Immature natural killer cell (primary cell): ENCODE measurements at regions not wholly inside any gene's neighbourhood (a gene's known extent, or its start where the extent isn't known, plus 50 kb on each side); places are given as distances from the start of the nearest gene placed in this dataset.

ENCODE experiments used
- DNase-seq, 3 donors: peaks; one replicate each; pipeline ENCODE4 v3.0.0; 2022; ENCODE audit warnings: mixed read lengths in 1 of 3
- H3K27ac Mint-ChIP-seq, 6 donors: one replicate each; pipeline ENCODE4 v1.8.0; 2020; ENCODE audit warnings: mixed read lengths in 6 of 6, mild to moderate bottlenecking in 5 of 6, inconsistent platforms in 4 of 6, moderate library complexity in 3 of 6
- H3K27me3 Mint-ChIP-seq, 3 donors: one replicate each; pipeline ENCODE4 v1.8.0; 2020 to 2021; ENCODE audit warnings: low read depth in 3 of 3, mild to moderate bottlenecking in 3 of 3, mixed read lengths in 3 of 3, moderate library complexity in 3 of 3, inconsistent platforms in 1 of 3
- H3K36me3 Mint-ChIP-seq, 3 donors: one replicate each; pipeline ENCODE4 v1.8.0; 2020; ENCODE audit warnings: mixed read lengths in 3 of 3, inconsistent platforms in 2 of 3, mild to moderate bottlenecking in 2 of 3
- H3K4me1 Mint-ChIP-seq, 2 donors: one replicate each; pipeline ENCODE4 v1.8.0; 2020; ENCODE audit warnings: inconsistent platforms in 2 of 2, mild to moderate bottlenecking in 2 of 2, mixed read lengths in 2 of 2, moderate library complexity in 1 of 2
- H3K4me3 Mint-ChIP-seq, 5 donors: one replicate each; pipeline ENCODE4 v1.8.0; 2020; ENCODE audit warnings: mild to moderate bottlenecking in 5 of 5, mixed read lengths in 5 of 5, inconsistent platforms in 3 of 5, moderate library complexity in 3 of 5
- H3K9me3 Mint-ChIP-seq, 6 donors: one replicate each; pipeline ENCODE4 v1.8.0; 2020; ENCODE audit warnings: mild to moderate bottlenecking in 6 of 6, mixed read lengths in 6 of 6, inconsistent platforms in 4 of 6, moderate library complexity in 3 of 6

- H3K9me3 Mint-ChIP-seq: peaks cover 0 to 1% (median 0%) of the 10 kb centered on the region in 6 donors
- no peak overlapping the region for H3K27ac Mint-ChIP-seq
- peaks cover 18 to 57% (median 46%) of the 10 kb centered on the region in 3 donors for H3K27me3 Mint-ChIP-seq
- H3K4me3 Mint-ChIP-seq: no peak overlapping the region
- peaks cover 44 to 51% of the 10 kb centered on the region in 2 donors for H3K4me1 Mint-ChIP-seq
- no peaks in the 10 kb centered on the region for H3K36me3 Mint-ChIP-seq
- DNase-seq: no peak
These were observed 58.9 kb upstream of the BCL2L14 start for GRCh38 chr12:12011880-12012260.

- H3K4me3 Mint-ChIP-seq: no peak overlapping the region
- no peak for DNase-seq
- peaks cover 12 to 44% (median 25%) of the 10 kb centered on the region in 3 donors for H3K27me3 Mint-ChIP-seq
- H3K36me3 Mint-ChIP-seq: no peaks in the 10 kb centered on the region
- H3K4me1 Mint-ChIP-seq: peaks cover 22 to 24% of the 10 kb centered on the region in 2 donors
- no peak overlapping the region for H3K27ac Mint-ChIP-seq
- peaks cover 0 to 1% (median 0%) of the 10 kb centered on the region in 6 donors for H3K9me3 Mint-ChIP-seq
These were observed 55.6 kb upstream of the BCL2L14 start for GRCh38 chr12:12015073-12015685.

- H3K4me3 Mint-ChIP-seq: no peak overlapping the region
- peak overlapping the region in 1 of 6 donors; percentile 1 for H3K27ac Mint-ChIP-seq
- no peak for DNase-seq
- H3K9me3 Mint-ChIP-seq: peaks cover 0 to 1% (median 0%) of the 10 kb centered on the region in 6 donors
- no peaks in the 10 kb centered on the region for H3K36me3 Mint-ChIP-seq
- peaks cover 9 to 11% of the 10 kb centered on the region in 2 donors for H3K4me1 Mint-ChIP-seq
- peaks cover 9 to 32% (median 18%) of the 10 kb centered on the region in 3 donors for H3K27me3 Mint-ChIP-seq
These were observed 54.2 kb upstream of the BCL2L14 start for GRCh38 chr12:12016284-12017100.

- peaks cover 9 to 10% of the 10 kb centered on the region in 2 donors for H3K4me1 Mint-ChIP-seq
- no peak for DNase-seq
- H3K9me3 Mint-ChIP-seq: peaks cover 0 to 1% (median 0%) of the 10 kb centered on the region in 6 donors
- H3K27ac Mint-ChIP-seq: peak overlapping the region in 1 of 6 donors; percentile 1
- no peaks in the 10 kb centered on the region for H3K36me3 Mint-ChIP-seq
- H3K4me3 Mint-ChIP-seq: no peak overlapping the region
- H3K27me3 Mint-ChIP-seq: peaks cover 10 to 30% (median 18%) of the 10 kb centered on the region in 3 donors
These were observed 53.6 kb upstream of the BCL2L14 start for GRCh38 chr12:12017135-12017581.

- Mint-ChIP-seq H3K27ac (no peak overlapping the region), H3K9me3 (peaks cover 0 to 1% (median 0%) of the 10 kb centered on the region in 6 donors), H3K27me3 (peaks cover 6 to 25% (median 20%) of the 10 kb centered on the region in 3 donors), H3K36me3 (no peaks in the 10 kb centered on the region), H3K4me3 (no peak overlapping the region), H3K4me1 (peaks cover 8 to 9% of the 10 kb centered on the region in 2 donors)
- DNase-seq: no peak
These were observed 52.9 kb upstream of the BCL2L14 start for GRCh38 chr12:12017798-12018197.

- Mint-ChIP-seq H3K27me3 (peaks cover 7 to 22% (median 15%) of the 10 kb centered on the region in 3 donors), H3K36me3 (no peaks in the 10 kb centered on the region), H3K9me3 (peaks cover 0 to 1% (median 0%) of the 10 kb centered on the region in 6 donors), H3K4me3 (no peak overlapping the region), H3K27ac (no peak overlapping the region), H3K4me1 (peaks cover 8 to 9% of the 10 kb centered on the region in 2 donors)
- no peak for DNase-seq
These were observed 52.3 kb upstream of the BCL2L14 start for GRCh38 chr12:12018454-12018853.

GRCh38 chr12:12019881-12020280, 50.9 kb upstream of the BCL2L14 start:
- Mint-ChIP-seq H3K36me3 (peaks cover 0 to 4% (median 0%) of the 10 kb centered on the region in 3 donors), H3K27ac (no peak overlapping the region), H3K4me3 (no peak overlapping the region), H3K4me1 (peaks cover 8 to 14% of the 10 kb centered on the region in 2 donors), H3K27me3 (peaks cover 16 to 19% (median 16%) of the 10 kb centered on the region in 3 donors), H3K9me3 (peaks cover 0 to 1% (median 0%) of the 10 kb centered on the region in 6 donors)
- DNase-seq: no peak

- DNase-seq: no peak
- H3K27ac Mint-ChIP-seq: no peak overlapping the region
- peaks cover 0 to under 1% (median 0%) of the 10 kb centered on the region in 6 donors for H3K9me3 Mint-ChIP-seq
- H3K4me3 Mint-ChIP-seq: no peak overlapping the region
- peaks cover 0 to 4% (median 0%) of the 10 kb centered on the region in 3 donors for H3K36me3 Mint-ChIP-seq
- peaks cover 16 to 21% (median 19%) of the 10 kb centered on the region in 3 donors for H3K27me3 Mint-ChIP-seq
- H3K4me1 Mint-ChIP-seq: peaks cover 10 to 20% of the 10 kb centered on the region in 2 donors
These were observed 50.0 kb upstream of the BCL2L14 start for GRCh38 chr12:12020762-12021161.
